HEK293 (cell line): ENCODE measurements at regions not wholly inside any gene's neighbourhood (a gene's known extent, or its start where the extent isn't known, plus 50 kb on each side); places are given as distances from the start of the nearest gene placed in this dataset.

Experiments
- CTCF ChIA-PET: fragments of 350-600 bp; formaldehyde crosslinking; extraction: SDS; loops from one replicate; lab custom pipeline; 2021; ENCODE audit warnings: antibody characterized with exemption; lab: Yijun Ruan, JAX
- POLR2A ChIA-PET: fragments of 300-600 bp; formaldehyde crosslinking; extraction: SDS; loops from one replicate; lab custom pipeline; 2020; ENCODE audit warnings: antibody characterized with exemption, inconsistent platforms; lab: Yijun Ruan, JAX
- H3K27ac ChIP-seq: fragments of 200-500 bp; sonication (Bioruptor generic); 2 replicates; pipeline ENCODE4 v1.5.1; 2014; ENCODE audit warnings: low read depth, low read length, control low read depth, inconsistent platforms; ENCODE audit errors: extremely low read depth
- H3K36me3 ChIP-seq, 2 experiments: fragments of 200-500 bp in 1 of 2; sonication (Bioruptor generic) in 1 of 2; 1 replicate in 1 of 2; 2 replicates in 1 of 2; pipeline ENCODE4 v1.5.1; 2014 to 2017; ENCODE audit warnings: inconsistent platforms in 2 of 2, low read length in 2 of 2; ENCODE audit not compliant: control insufficient read depth in 2 of 2, insufficient read depth in 1 of 2
- H3K4me1 ChIP-seq: fragments of 200-500 bp; sonication (Bioruptor generic); 2 replicates; pipeline ENCODE4 v1.5.1; 2014; ENCODE audit warnings: mild to moderate bottlenecking, low read length, inconsistent platforms; ENCODE audit not compliant: control insufficient read depth, insufficient read depth
- H3K4me3 ChIP-seq: 2 replicates; pipeline ENCODE4 v1.5.1; 2011; ENCODE audit warnings: low read depth, mild to moderate bottlenecking, control low read depth, low read length, moderate library complexity
- H3K9me3 ChIP-seq: fragments of 200-500 bp; sonication (Bioruptor generic); 2 replicates; pipeline ENCODE4 v1.5.1; 2014; ENCODE audit warnings: low read depth, low read length, inconsistent platforms; ENCODE audit not compliant: control insufficient read depth, insufficient read depth
- KLF7 ChIP-seq: fragments of 450-650 bp; formaldehyde crosslinking; IDR thresholded peaks from 2 replicates; pipeline ENCODE4 v1.5.1; 2016; ENCODE audit warnings: missing biosample characterization, missing genetic modification characterization, borderline replicate concordance
- MYNN ChIP-seq: fragments of 450-650 bp; formaldehyde crosslinking; IDR thresholded peaks from 2 replicates; pipeline ENCODE4 v1.5.1; 2016; ENCODE audit warnings: missing biosample characterization, missing genetic modification characterization, borderline replicate concordance
- PATZ1 ChIP-seq: fragments of 450-650 bp; formaldehyde crosslinking; IDR thresholded peaks from 2 replicates; pipeline ENCODE4 v1.5.1; 2016; ENCODE audit warnings: missing biosample characterization, missing genetic modification characterization
- ZBTB20 ChIP-seq: fragments of 450-650 bp; formaldehyde crosslinking; IDR thresholded peaks from 2 replicates; pipeline ENCODE4 v1.5.1; 2016; ENCODE audit warnings: missing biosample characterization, missing genetic modification characterization
- ZBTB44 ChIP-seq: fragments of 450-650 bp; IDR thresholded peaks from 2 replicates; pipeline ENCODE4 v1.5.1; 2018; ENCODE audit warnings: missing biosample characterization, mild to moderate bottlenecking, missing genetic modification characterization
- ZBTB48 ChIP-seq: fragments of 450-650 bp; formaldehyde crosslinking; IDR thresholded peaks from 2 replicates; pipeline ENCODE4 v1.5.1; 2016; ENCODE audit warnings: missing biosample characterization, missing genetic modification characterization
- ZNF10 ChIP-seq: fragments of 450-650 bp; formaldehyde crosslinking; IDR thresholded peaks from 2 replicates; pipeline ENCODE4 v1.5.1; 2017; ENCODE audit warnings: missing biosample characterization, missing genetic modification characterization
- ZNF114 ChIP-seq: fragments of 450-650 bp; formaldehyde crosslinking; IDR thresholded peaks from 2 replicates; pipeline ENCODE4 v1.5.0; 2017; ENCODE audit warnings: missing biosample characterization, missing genetic modification characterization
- ZNF133 ChIP-seq: fragments of 450-650 bp; formaldehyde crosslinking; IDR thresholded peaks from 2 replicates; pipeline ENCODE4 v1.5.1; 2016; ENCODE audit warnings: missing biosample characterization, missing genetic modification characterization
- ZNF202 ChIP-seq: fragments of 450-650 bp; formaldehyde crosslinking; IDR thresholded peaks from 2 replicates; pipeline ENCODE4 v1.5.1; 2016; ENCODE audit warnings: missing biosample characterization, missing genetic modification characterization, borderline replicate concordance
- ZNF211 ChIP-seq: fragments of 450-650 bp; formaldehyde crosslinking; IDR thresholded peaks from 2 replicates; pipeline ENCODE4 v1.5.1; 2016; ENCODE audit warnings: low read depth, missing biosample characterization, missing genetic modification characterization
- ZNF239 ChIP-seq: fragments of 450-650 bp; formaldehyde crosslinking; IDR thresholded peaks from 2 replicates; pipeline ENCODE4 v1.5.1; 2016; ENCODE audit warnings: missing biosample characterization, missing genetic modification characterization
- ZNF24 ChIP-seq: fragments of 450-650 bp; formaldehyde crosslinking; IDR thresholded peaks from 2 replicates; pipeline ENCODE4 v1.5.1; 2016; ENCODE audit warnings: missing biosample characterization, missing genetic modification characterization
- ZNF366 ChIP-seq: fragments of 450-650 bp; formaldehyde crosslinking; conservative IDR thresholded peaks from 2 replicates; pipeline ENCODE4 v1.5.1; 2016; ENCODE audit warnings: missing biosample characterization, missing genetic modification characterization
- ZNF530 ChIP-seq: fragments of 450-650 bp; formaldehyde crosslinking; IDR thresholded peaks from 2 replicates; pipeline ENCODE4 v1.5.1; 2016; ENCODE audit warnings: low read depth, missing biosample characterization, missing genetic modification characterization
- ZNF558 ChIP-seq: fragments of 450-650 bp; formaldehyde crosslinking; IDR thresholded peaks from 2 replicates; pipeline ENCODE4 v1.5.1; 2016; ENCODE audit warnings: missing biosample characterization, missing genetic modification characterization
- ZNF561 ChIP-seq: fragments of 450-650 bp; IDR thresholded peaks from 2 replicates; pipeline ENCODE4 v1.5.1; 2018; ENCODE audit warnings: missing biosample characterization, missing genetic modification characterization, borderline replicate concordance
- ZNF707 ChIP-seq: fragments of 450-650 bp; formaldehyde crosslinking; IDR thresholded peaks from 2 replicates; pipeline ENCODE4 v1.5.1; 2016; ENCODE audit warnings: missing biosample characterization, missing genetic modification characterization
- TF ChIP-seq, protein P1 (sequence below): fragments of 450-650 bp; formaldehyde crosslinking; IDR thresholded peaks from 2 replicates; pipeline ENCODE4 v1.5.0; 2017; ENCODE audit warnings: missing biosample characterization, missing genetic modification characterization, borderline replicate concordance
- TF ChIP-seq, protein P2 (sequence below): fragments of 450-650 bp; formaldehyde crosslinking; IDR thresholded peaks from 2 replicates; pipeline ENCODE4 v1.5.1; 2016; ENCODE audit warnings: missing biosample characterization, missing genetic modification characterization, low read depth
- TF ChIP-seq, protein P3 (sequence below): fragments of 450-650 bp; formaldehyde crosslinking; IDR thresholded peaks from 2 replicates; pipeline ENCODE4 v1.5.1; 2016; ENCODE audit warnings: missing biosample characterization, missing genetic modification characterization

- no peak for TF ChIP-seq MYNN (tag by site-specific recombination)
- TF ChIP-seq ZNF10 (tag by site-specific recombination): no peak
Observed at GRCh38 chr15:39040861-39041260, 476.2 kb upstream of the RASGRP1 start (continued).

DNA sequence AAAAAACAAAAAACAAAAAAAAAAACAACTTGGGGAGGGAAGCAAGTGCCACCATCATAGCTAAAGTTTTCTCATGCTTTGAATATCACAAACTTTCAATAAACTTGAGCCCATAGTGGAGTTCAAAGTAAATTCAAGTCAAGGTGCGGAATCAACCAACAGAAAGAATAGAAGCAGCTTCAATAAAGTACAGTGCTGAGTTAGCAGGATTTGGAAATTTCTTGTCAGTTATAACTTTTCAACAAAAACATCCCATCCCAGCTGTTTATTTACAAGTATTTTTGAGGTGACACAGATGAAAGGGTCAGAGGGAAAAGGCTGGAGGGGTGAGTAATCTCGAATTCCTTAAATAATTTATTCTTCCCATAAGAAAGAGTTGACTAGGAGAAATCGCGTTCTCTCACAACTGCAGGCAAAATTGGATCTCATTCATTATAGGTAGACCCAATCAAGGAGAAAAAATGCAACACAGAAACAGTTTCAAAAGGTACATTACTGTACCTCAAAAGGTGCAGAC, 477.4 kb upstream of the RASGRP1 start:
- Histone ChIP-seq H3K4me3 (no peak overlapping the region), H3K27ac (no peak overlapping the region), H3K9me3 (no peaks in the 10 kb centered on the region), H3K36me3 (no peaks in the 10 kb centered on the region)
- POLR2A ChIA-PET: no interaction called here
- TF ChIP-seq ZNF239 (tag by site-specific recombination) (no peak), ZNF707 (tag by site-specific recombination) (no peak), ZNF202 (tag by site-specific recombination) (no peak), ZBTB44 (tag by site-specific recombination) (no peak), ZNF530 (tag by site-specific recombination) (no peak), PATZ1 (tag by site-specific recombination) (no peak), ZNF114 (tag by site-specific recombination) (no peak), KLF7 (tag by site-specific recombination) (no peak), ZBTB48 (tag by site-specific recombination) (no peak), ZNF10 (tag by site-specific recombination) (no peak), ZNF558 (tag by site-specific recombination) (no peak), ZNF211 (tag by site-specific recombination) (no peak), ZNF561 (tag by site-specific recombination) (no peak), ZBTB20 (tag by site-specific recombination) (no peak), ZNF24 (tag by site-specific recombination) (no peak), ZNF366 (tag by site-specific recombination) (no peak), ZNF133 (no peak)
- TF ChIP-seq, protein P1, sequence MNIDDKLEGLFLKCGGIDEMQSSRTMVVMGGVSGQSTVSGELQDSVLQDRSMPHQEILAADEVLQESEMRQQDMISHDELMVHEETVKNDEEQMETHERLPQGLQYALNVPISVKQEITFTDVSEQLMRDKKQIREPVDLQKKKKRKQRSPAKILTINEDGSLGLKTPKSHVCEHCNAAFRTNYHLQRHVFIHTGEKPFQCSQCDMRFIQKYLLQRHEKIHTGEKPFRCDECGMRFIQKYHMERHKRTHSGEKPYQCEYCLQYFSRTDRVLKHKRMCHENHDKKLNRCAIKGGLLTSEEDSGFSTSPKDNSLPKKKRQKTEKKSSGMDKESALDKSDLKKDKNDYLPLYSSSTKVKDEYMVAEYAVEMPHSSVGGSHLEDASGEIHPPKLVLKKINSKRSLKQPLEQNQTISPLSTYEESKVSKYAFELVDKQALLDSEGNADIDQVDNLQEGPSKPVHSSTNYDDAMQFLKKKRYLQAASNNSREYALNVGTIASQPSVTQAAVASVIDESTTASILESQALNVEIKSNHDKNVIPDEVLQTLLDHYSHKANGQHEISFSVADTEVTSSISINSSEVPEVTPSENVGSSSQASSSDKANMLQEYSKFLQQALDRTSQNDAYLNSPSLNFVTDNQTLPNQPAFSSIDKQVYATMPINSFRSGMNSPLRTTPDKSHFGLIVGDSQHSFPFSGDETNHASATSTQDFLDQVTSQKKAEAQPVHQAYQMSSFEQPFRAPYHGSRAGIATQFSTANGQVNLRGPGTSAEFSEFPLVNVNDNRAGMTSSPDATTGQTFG: no peak
- TF ChIP-seq, protein P2, sequence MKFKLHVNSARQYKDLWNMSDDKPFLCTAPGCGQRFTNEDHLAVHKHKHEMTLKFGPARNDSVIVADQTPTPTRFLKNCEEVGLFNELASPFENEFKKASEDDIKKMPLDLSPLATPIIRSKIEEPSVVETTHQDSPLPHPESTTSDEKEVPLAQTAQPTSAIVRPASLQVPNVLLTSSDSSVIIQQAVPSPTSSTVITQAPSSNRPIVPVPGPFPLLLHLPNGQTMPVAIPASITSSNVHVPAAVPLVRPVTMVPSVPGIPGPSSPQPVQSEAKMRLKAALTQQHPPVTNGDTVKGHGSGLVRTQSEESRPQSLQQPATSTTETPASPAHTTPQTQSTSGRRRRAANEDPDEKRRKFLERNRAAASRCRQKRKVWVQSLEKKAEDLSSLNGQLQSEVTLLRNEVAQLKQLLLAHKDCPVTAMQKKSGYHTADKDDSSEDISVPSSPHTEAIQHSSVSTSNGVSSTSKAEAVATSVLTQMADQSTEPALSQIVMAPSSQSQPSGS (tag by site-specific recombination): no peak
- TF ChIP-seq, protein P3, sequence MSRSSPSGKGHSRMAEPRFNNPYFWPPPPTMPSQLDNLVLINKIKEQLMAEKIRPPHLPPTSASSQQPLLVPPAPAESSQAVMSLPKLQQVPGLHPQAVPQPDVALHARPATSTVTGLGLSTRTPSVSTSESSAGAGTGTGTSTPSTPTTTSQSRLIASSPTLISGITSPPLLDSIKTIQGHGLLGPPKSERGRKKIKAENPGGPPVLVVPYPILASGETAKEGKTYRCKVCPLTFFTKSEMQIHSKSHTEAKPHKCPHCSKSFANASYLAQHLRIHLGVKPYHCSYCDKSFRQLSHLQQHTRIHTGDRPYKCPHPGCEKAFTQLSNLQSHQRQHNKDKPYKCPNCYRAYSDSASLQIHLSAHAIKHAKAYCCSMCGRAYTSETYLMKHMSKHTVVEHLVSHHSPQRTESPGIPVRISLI (tag by site-specific recombination): no peak
- TF ChIP-seq, all 188 proteins: peak for 0
- H3K4me1 ChIP-seq: no peaks in the 10 kb centered on the region
- CTCF ChIA-PET: no interaction called here
